Natural killer cell (primary cell): ENCODE measurements at regions not wholly inside any gene's neighbourhood (a gene's known extent, or its start where the extent isn't known, plus 50 kb on each side); places are given as distances from the start of the nearest gene placed in this dataset.

Experiments used
- ATAC-seq, 3 donors: fragments of 150-1000 bp in 2 of 3; fragments of 200-7000 bp in 1 of 3; cut with Tn5 transposase; 1 replicate in 1 of 3; 2 replicates in 2 of 3; pipeline ENCODE4 v1.10.0; 2021; ENCODE audit warnings: mild to moderate bottlenecking in 2 of 3, moderate library complexity in 2 of 3
- DNase-seq, 2 donors: peaks; one replicate each; pipeline versions ENCODE4 v3.0.0 to v3.0.0-alpha.2; 2013 to 2021; ENCODE audit warnings: mixed read lengths in 1 of 2
- H3K27ac ChIP-seq: one replicate; pipeline ENCODE4 v1.5.1; 2013; ENCODE audit warnings: mild to moderate bottlenecking, low read length
- H3K27me3 ChIP-seq: one replicate; pipeline ENCODE4 v1.6.1; 2013; ENCODE audit warnings: low read length; ENCODE audit not compliant: control insufficient read depth, insufficient read depth
- H3K36me3 ChIP-seq: one replicate; pipeline ENCODE4 v1.6.1; 2013; ENCODE audit warnings: low read length; ENCODE audit not compliant: control insufficient read depth, insufficient read depth
- H3K4me1 ChIP-seq: one replicate; pipeline ENCODE4 v1.6.1; 2013; ENCODE audit warnings: low read length; ENCODE audit not compliant: control insufficient read depth, insufficient read depth
- H3K4me3 ChIP-seq: one replicate; pipeline ENCODE4 v1.5.1; 2013; ENCODE audit warnings: low read length
- H3K9me3 ChIP-seq: one replicate; pipeline ENCODE4 v1.6.1; 2013; ENCODE audit warnings: low read length; ENCODE audit not compliant: control insufficient read depth, insufficient read depth
- H3K27ac Mint-ChIP-seq, 2 donors: one replicate each; pipeline ENCODE4 v1.8.0; 2022; ENCODE audit warnings: mild to moderate bottlenecking in 2 of 2, mixed read lengths in 2 of 2, moderate library complexity in 1 of 2
- H3K27me3 Mint-ChIP-seq, 2 donors: one replicate each; pipeline ENCODE4 v1.8.0; 2022; ENCODE audit warnings: low read depth in 2 of 2, mixed read lengths in 2 of 2
- H3K36me3 Mint-ChIP-seq: one replicate; pipeline ENCODE4 v1.8.0; 2022; ENCODE audit warnings: mixed read lengths
- H3K4me1 Mint-ChIP-seq, 2 donors: one replicate each; pipeline ENCODE4 v1.8.0; 2022; ENCODE audit warnings: mixed read lengths in 2 of 2
- H3K4me3 Mint-ChIP-seq: one replicate; pipeline ENCODE4 v1.8.0; 2022; ENCODE audit warnings: mild to moderate bottlenecking, moderate library complexity, mixed read lengths
- H3K9me3 Mint-ChIP-seq, 2 donors: one replicate each; pipeline ENCODE4 v1.8.0; 2022; ENCODE audit warnings: mixed read lengths in 2 of 2
- CTCF ChIP-seq: fragments of 200-600 bp; IDR thresholded peaks from one replicate; pipeline ENCODE4 v1.8.0; 2022; ENCODE audit warnings: antibody characterized with exemption
- WGBS: methylation state at CpG from one replicate; pipeline ENCODE4 v1.1.7; 2013; ENCODE audit warnings: missing lambda C conversion rate; ENCODE audit not compliant: insufficient coverage; 5-methylcytosine and 5-hydroxymethylcytosine counted together
- intact Hi-C: fragments of 100-400 bp; cut with micrococcal nuclease; formaldehyde crosslinking; loops from one replicate; pipeline ENCODE4 v1.14.2; 2022

DNA sequence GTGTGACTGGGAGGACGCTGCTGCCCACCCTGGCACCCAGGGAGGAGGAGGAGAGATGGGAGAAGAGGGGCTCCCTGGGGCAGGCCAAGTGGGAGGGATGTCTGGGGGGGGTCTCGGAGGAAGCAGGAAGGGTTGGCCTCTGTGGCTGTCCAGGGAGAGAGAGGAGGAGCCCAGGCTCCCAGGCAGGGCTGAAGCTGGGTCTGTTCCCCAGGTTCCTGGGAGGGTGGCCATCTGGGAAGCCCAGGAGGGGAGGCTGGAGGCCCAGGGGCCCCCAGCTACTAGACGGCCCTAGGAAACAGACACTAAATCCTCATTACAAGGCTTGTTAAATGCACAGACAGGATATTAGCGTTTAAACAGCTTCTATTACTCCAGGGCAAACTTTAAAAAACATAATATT lies 139.8 kb downstream of the ENGASE start:
- intact Hi-C loops: no loop called here
- Histone ChIP-seq H3K4me3 (no peak overlapping the region), H3K27me3 (no peaks in the 10 kb centered on the region), H3K27ac (no peak overlapping the region), H3K36me3 (no peaks in the 10 kb centered on the region), H3K9me3 (no peaks in the 10 kb centered on the region), H3K4me1 (no peaks in the 10 kb centered on the region)
- Mint-ChIP-seq H3K27ac (no peak overlapping the region), H3K27me3 (peaks cover 9 to 11% of the 10 kb centered on the region in 2 donors), H3K36me3 (no peaks in the 10 kb centered on the region), H3K9me3 (no peaks in the 10 kb centered on the region), H3K4me1 (peaks cover 0 to 14% of the 10 kb centered on the region in 2 donors), H3K4me3 (no peak overlapping the region)
- DNase-seq (no peak), ATAC-seq (no peak)
- 62% methylated on average over 4 of the region's 4 CpGs for WGBS
- no peak for TF ChIP-seq CTCF

- Mint-ChIP-seq H3K36me3 (no peaks in the 10 kb centered on the region), H3K4me1 (peaks cover 0 to 14% of the 10 kb centered on the region in 2 donors), H3K9me3 (no peaks in the 10 kb centered on the region), H3K27me3 (peaks cover 9% of the 10 kb centered on the region in 2 donors), H3K4me3 (no peak overlapping the region), H3K27ac (no peak overlapping the region)
- H3K36me3 ChIP-seq: no peaks in the 10 kb centered on the region
- no peak overlapping the region for H3K27ac ChIP-seq
- no peak overlapping the region for H3K4me3 ChIP-seq
- intact Hi-C loops: no loop called here
- ATAC-seq: no peak
- 92% methylated on average over 10 of the region's 10 CpGs for WGBS
- DNase-seq: no peak
- no peaks in the 10 kb centered on the region for H3K27me3 ChIP-seq
- no peak for TF ChIP-seq CTCF
- no peaks in the 10 kb centered on the region for H3K9me3 ChIP-seq
- no peaks in the 10 kb centered on the region for H3K4me1 ChIP-seq
Observed at GRCh38 chr17:79213305-79213704, 138.7 kb downstream of the ENGASE start.

DNA sequence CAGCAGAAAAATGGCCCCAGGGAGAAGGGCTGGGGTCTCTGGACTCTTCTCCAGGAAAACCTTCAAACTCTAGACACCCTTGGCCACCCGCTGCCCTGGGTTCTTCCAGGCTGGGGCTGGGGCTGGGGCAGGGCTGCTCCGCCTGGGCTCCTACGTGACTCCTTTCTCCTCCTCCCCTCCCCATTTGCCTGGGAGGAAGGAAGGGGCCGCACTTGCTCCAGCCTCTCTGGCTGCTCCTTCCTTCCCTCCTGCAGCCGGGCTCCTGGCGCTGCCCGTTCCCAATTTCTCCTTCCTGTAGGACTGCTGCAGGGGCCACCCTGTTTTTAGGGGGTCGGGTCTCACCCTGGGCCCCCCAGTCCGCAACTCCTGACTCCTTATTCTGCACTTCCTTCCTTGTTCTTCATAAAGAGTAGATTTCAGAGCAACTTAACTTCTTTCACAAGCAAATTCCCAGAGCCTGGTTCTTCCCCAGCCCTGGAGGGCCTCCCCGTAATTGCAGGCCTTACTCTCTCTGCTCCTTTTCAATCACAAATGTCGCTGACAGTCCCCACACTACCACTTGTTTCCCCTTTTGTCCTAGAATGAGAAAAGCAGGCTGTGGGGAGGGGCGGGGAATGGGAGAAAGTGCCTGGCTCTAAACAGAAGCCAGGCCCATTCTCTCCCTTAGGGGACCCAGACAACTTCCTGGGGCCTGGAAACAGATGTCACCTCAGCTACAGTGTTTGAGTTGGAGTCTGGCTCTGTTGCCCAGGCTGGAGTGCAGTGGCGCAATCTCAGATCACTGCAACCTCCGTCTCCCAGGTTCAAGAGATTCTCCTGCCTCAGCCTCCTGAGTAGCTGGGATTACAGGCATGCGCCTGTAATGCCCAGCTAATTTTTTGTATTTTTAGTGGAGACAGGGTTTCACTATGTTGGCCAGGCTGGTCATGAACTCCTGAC lies 137.8 kb downstream of the ENGASE start:
- Mint-ChIP-seq H3K4me1 (peaks cover 0 to 14% of the 10 kb centered on the region in 2 donors), H3K27ac (peak overlapping the region in 1 of 2 donors; percentile 31), H3K27me3 (peaks cover 4 to 9% of the 10 kb centered on the region in 2 donors), H3K36me3 (no peaks in the 10 kb centered on the region), H3K4me3 (no peak overlapping the region), H3K9me3 (no peaks in the 10 kb centered on the region)
- 38% methylated on average over 13 of the region's 15 CpGs for WGBS
- intact Hi-C loops: no loop called here
- no peaks in the 10 kb centered on the region for H3K4me1 ChIP-seq
- H3K27me3 ChIP-seq: no peaks in the 10 kb centered on the region
- DNase-seq (no peak), ATAC-seq (no peak)
- H3K36me3 ChIP-seq: no peaks in the 10 kb centered on the region
- H3K27ac ChIP-seq: no peak overlapping the region
- no peak for TF ChIP-seq CTCF
- H3K4me3 ChIP-seq: no peak overlapping the region
- no peaks in the 10 kb centered on the region for H3K9me3 ChIP-seq
